Chondrocyte (in vitro differentiated cells): ENCODE measurements at regions not wholly inside any gene's neighbourhood (a gene's known extent, or its start where the extent isn't known, plus 50 kb on each side); places are given as distances from the start of the nearest gene placed in this dataset.

Experiments used
- DNase-seq: peaks from one replicate; pipeline ENCODE4 v3.0.0; 2021; ENCODE audit warnings: mixed read lengths, low spot score
- H3K27ac Mint-ChIP-seq: one replicate; pipeline ENCODE4 v1.8.0; 2021; ENCODE audit warnings: mild to moderate bottlenecking, moderate library complexity, mixed read lengths; ENCODE audit not compliant: unreplicated experiment
- H3K27me3 Mint-ChIP-seq: 2 replicates; pipeline ENCODE4 v1.8.0; 2021; ENCODE audit warnings: low read depth, mixed read lengths
- H3K36me3 Mint-ChIP-seq: 2 replicates; pipeline ENCODE4 v1.8.0; 2021; ENCODE audit warnings: low read depth, mixed read lengths
- H3K4me1 Mint-ChIP-seq: 2 replicates; pipeline ENCODE4 v1.8.0; 2021; ENCODE audit warnings: low read depth, mild to moderate bottlenecking, mixed read lengths
- H3K4me3 Mint-ChIP-seq: one replicate; pipeline ENCODE4 v1.8.0; 2021; ENCODE audit warnings: mild to moderate bottlenecking, moderate library complexity, mixed read lengths; ENCODE audit not compliant: unreplicated experiment
- H3K9me3 Mint-ChIP-seq: 2 replicates; pipeline ENCODE4 v1.8.0; 2021; ENCODE audit warnings: low read depth, mixed read lengths
- CTCF ChIP-seq: fragments of 200-600 bp; sonication (generic); IDR thresholded peaks from 2 replicates; pipeline ENCODE4 v1.5.0; 2021; ENCODE audit warnings: antibody characterized with exemption, mild to moderate bottlenecking, moderate library complexity

- DNase-seq: no peak
- Mint-ChIP-seq H3K4me3 (no peak overlapping the region), H3K36me3 (no peaks in the 10 kb centered on the region), H3K27me3 (no peaks in the 10 kb centered on the region), H3K4me1 (no peaks in the 10 kb centered on the region), H3K27ac (no peak overlapping the region), H3K9me3 (peaks cover 3% of the 10 kb centered on the region)
- TF ChIP-seq CTCF: no peak
These were observed 288.7 kb upstream of the KCND2 start for GRCh38 chr7:119984247-119984646.

DNA sequence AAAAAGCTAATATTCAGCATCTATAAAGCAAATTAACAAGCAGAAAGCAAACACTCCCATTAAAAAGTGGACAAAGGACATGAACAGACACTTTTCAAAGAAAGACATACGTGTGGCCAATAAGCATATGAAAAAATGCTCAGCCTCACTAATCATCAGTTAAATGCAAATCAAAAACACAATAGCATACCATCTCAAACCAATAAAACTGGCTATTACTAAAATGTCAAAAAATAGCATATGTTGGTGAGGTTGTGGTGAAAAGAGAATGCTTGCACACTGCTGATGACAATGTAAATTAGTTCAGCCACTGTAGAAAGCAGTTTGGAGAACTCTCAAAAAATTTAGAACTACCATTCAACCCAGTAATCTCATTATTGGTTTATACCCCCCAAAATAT is 284.6 kb upstream of the KCND2 start:
- TF ChIP-seq CTCF: no peak
- H3K27me3 Mint-ChIP-seq: no peaks in the 10 kb centered on the region
- DNase-seq: no peak
- peaks cover 8% of the 10 kb centered on the region for H3K36me3 Mint-ChIP-seq
- H3K4me3 Mint-ChIP-seq: no peak overlapping the region
- peaks cover 25% of the 10 kb centered on the region for H3K9me3 Mint-ChIP-seq
- no peak overlapping the region for H3K27ac Mint-ChIP-seq
- no peaks in the 10 kb centered on the region for H3K4me1 Mint-ChIP-seq

DNA sequence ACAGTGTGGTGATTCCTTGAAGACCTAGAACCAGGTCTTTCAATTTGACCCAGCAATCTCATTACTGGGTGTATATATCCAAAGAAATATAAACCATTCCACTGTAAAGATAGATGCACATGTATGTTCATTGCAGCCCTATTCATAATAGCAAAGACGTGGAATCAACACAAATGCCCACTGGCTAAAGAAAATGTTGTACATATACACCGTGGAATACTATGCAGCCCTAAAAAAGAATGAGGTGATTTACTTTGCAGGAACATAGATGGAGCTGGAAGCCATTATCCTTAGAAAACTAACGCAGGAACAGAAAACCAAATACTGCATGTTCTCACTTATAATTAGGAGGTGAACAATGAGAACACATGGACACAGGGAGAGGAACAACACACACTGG is 278.0 kb upstream of the KCND2 start:
- H3K4me3 Mint-ChIP-seq: no peak overlapping the region
- H3K27me3 Mint-ChIP-seq: no peaks in the 10 kb centered on the region
- DNase-seq: no peak
- H3K36me3 Mint-ChIP-seq: peaks cover 8% of the 10 kb centered on the region
- H3K4me1 Mint-ChIP-seq: peaks cover under 1% of the 10 kb centered on the region
- TF ChIP-seq CTCF: no peak
- H3K27ac Mint-ChIP-seq: no peak overlapping the region
- peaks cover 30% of the 10 kb centered on the region for H3K9me3 Mint-ChIP-seq

GRCh38 chr7:119996634-119997033 is 276.3 kb upstream of the KCND2 start:
- H3K4me3 Mint-ChIP-seq: no peak overlapping the region
- peaks cover 22% of the 10 kb centered on the region for H3K9me3 Mint-ChIP-seq
- peaks cover 5% of the 10 kb centered on the region for H3K36me3 Mint-ChIP-seq
- TF ChIP-seq CTCF: no peak
- no peak for DNase-seq
- H3K27ac Mint-ChIP-seq: no peak overlapping the region
- H3K27me3 Mint-ChIP-seq: no peaks in the 10 kb centered on the region
- peaks cover 8% of the 10 kb centered on the region for H3K4me1 Mint-ChIP-seq

GRCh38 chr7:119999738-120000475 is 273.1 kb upstream of the KCND2 start:
- H3K27ac Mint-ChIP-seq: no peak overlapping the region
- H3K9me3 Mint-ChIP-seq: peaks cover 3% of the 10 kb centered on the region

More at GRCh38 chr7:119999738-120000475, 273.1 kb upstream of the KCND2 start:
- H3K36me3 Mint-ChIP-seq: no peaks in the 10 kb centered on the region
- no peak overlapping the region for H3K4me3 Mint-ChIP-seq
- TF ChIP-seq CTCF: peak; percentile 55
- no peak for DNase-seq
- no peaks in the 10 kb centered on the region for H3K27me3 Mint-ChIP-seq
- peaks cover 8% of the 10 kb centered on the region for H3K4me1 Mint-ChIP-seq
